GM21515 (cell line): ENCODE measurements at regions not wholly inside any gene's neighbourhood (a gene's known extent, or its start where the extent isn't known, plus 50 kb on each side); places are given as distances from the start of the nearest gene placed in this dataset.

Experiments used
- ATAC-seq: cut with Tn5 transposase; IDR thresholded peaks from one replicate; pipeline ENCODE4 v1.9.1; 2021; ENCODE audit not compliant: unreplicated experiment

GRCh38 chr12:86349196-86349595 is 93.0 kb upstream of the MGAT4C start:
- no peak for ATAC-seq

- ATAC-seq = no peak
These were observed 77.8 kb upstream of the MGAT4C start for GRCh38 chr12:86333955-86334522.

GRCh38 chr12:86331457-86331856 is 75.3 kb upstream of the MGAT4C start:
- ATAC-seq = no peak

- no peak for ATAC-seq
These were observed 74.8 kb upstream of the MGAT4C start for GRCh38 chr12:86331012-86331411.

GRCh38 chr12:86312232-86312631 is 56.0 kb upstream of the MGAT4C start:
- ATAC-seq = no peak
